ENCODE measurements at regions not wholly inside any gene's neighbourhood (a gene's known extent, or its start where the extent isn't known, plus 50 kb on each side); places are given as distances from the start of the nearest gene placed in this dataset.
"Not testable (repeated sequence)": the region's sequence is repeated elsewhere in the genome, so short reads cannot be mapped to it uniquely, and the experiment has no call there.

DNA sequence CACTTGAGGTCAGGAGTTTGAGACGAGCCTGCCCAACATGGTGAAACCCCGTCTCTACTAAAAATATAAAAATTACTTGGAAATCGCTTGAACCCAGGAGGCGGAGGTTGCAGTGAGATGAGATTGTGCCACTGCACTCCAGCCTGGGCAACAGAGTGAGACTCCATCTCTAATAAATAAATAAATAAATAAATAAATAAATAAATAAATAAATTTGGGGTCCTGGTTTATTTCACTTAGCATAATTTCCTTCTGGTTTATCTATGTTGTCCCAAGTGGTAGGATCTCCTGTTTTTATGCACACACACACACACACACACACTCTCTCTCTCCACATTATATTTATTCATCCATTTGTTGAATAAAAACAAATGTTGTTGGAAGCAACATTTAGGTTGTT is 58.4 kb upstream of the HAND1 start:
- FAIRE-seq; H3K9me3 ChIP-seq (ENCODE audit: insufficient read depth in 2 of 2, low read depth in 1 of 2, low read length in 1 of 2); H3K4ac ChIP-seq (replicated peaks; ENCODE audit: insufficient read length, low read depth, low read length); H3K79me1 ChIP-seq (ENCODE audit: low read depth, low read length); H3K36me3 ChIP-seq (ENCODE audit: control insufficient read depth in 2 of 4, insufficient read depth in 4 of 4, low read length in 3 of 4); H3K27me3 ChIP-seq (replicated peaks in 1 of 4; ENCODE audit: control insufficient read depth in 3 of 4, extremely low read depth in 1 of 4, insufficient read depth in 3 of 4, low read length in 3 of 4); H2BK12ac ChIP-seq (ENCODE audit: low read depth, low read length); H2AK5ac ChIP-seq (ENCODE audit: low read depth, low read length); H3K4me3 ChIP-seq (ENCODE audit: extremely low read depth in 1 of 4, insufficient read depth in 2 of 4, low read depth in 3 of 4, low read length in 4 of 4); H3K56ac ChIP-seq (replicated peaks; ENCODE audit: insufficient read length, low read depth, low read length); H2BK15ac ChIP-seq (ENCODE audit: low read length); DNase-seq (ENCODE audit: low read depth in 1 of 2, low spot score in 2 of 2); H3K23ac ChIP-seq (ENCODE audit: insufficient read length); H3K4me2 ChIP-seq (ENCODE audit: insufficient read depth in 1 of 2, low read depth in 2 of 2, low read length in 2 of 2); H3K4me1 ChIP-seq (replicated peaks in 1 of 4; ENCODE audit: control insufficient read depth in 3 of 4, insufficient read depth in 4 of 4, low read length in 3 of 4); H4K8ac ChIP-seq (ENCODE audit: extremely low read depth, insufficient read depth, low read length); H3K14ac ChIP-seq (ENCODE audit: insufficient read length); H3K79me2 ChIP-seq (ENCODE audit: control insufficient read depth in 1 of 2, insufficient read depth in 2 of 2, low read length in 2 of 2); H2AFZ ChIP-seq (ENCODE audit: low read length); H3K9ac ChIP-seq (replicated peaks in 1 of 4; ENCODE audit: extremely low read depth in 1 of 4, low read depth in 3 of 4, low read length in 3 of 4); H2BK120ac ChIP-seq (replicated peaks; ENCODE audit: low read depth, low read length); H4K20me1 ChIP-seq (replicated peaks in 1 of 2; ENCODE audit: control insufficient read depth in 1 of 2, insufficient read depth in 2 of 2, low read length in 2 of 2); H4K91ac ChIP-seq (replicated peaks; ENCODE audit: insufficient read length, low read length); H4K5ac ChIP-seq (ENCODE audit: insufficient read length, low read depth, low read length); H3K27ac ChIP-seq (ENCODE audit: low read depth, low read length); H2BK20ac ChIP-seq (ENCODE audit: low read length); POLR2A ChIA-PET (ENCODE audit: partially characterized antibody); H2BK5ac ChIP-seq (ENCODE audit: low read depth, low read length); H3K18ac ChIP-seq (ENCODE audit: extremely low read depth, low read length); H3K23me2 ChIP-seq (ENCODE audit: low read depth, low read length): not testable (repeated sequence)
- CTCF ChIA-PET (ENCODE audit: partially characterized antibody), result interaction anchor here (1.1 to 2.9 kb wide), 3 partner anchors 12 to 31 kb away, joined by 3 to 9 read pairs (median 6); no protein-coding TSS in a partner anchor
- WGBS, 2 experiments (ENCODE audit: extremely low coverage in 1 of 2, insufficient coverage in 1 of 2, insufficient read length in 1 of 2, insufficient replicate concordance in 2 of 2, low coverage in 1 of 2, low lambda C conversion rate in 2 of 2, missing lambda C conversion rate in 1 of 2), result 94% methylated on average over 4 of the region's 4 CpGs; no CpG with 5 or more reads in 1 of the 2 experiments
